Endothelial cell (in vitro differentiated cells): ENCODE measurements at regions not wholly inside any gene's neighbourhood (a gene's known extent, or its start where the extent isn't known, plus 50 kb on each side); places are given as distances from the start of the nearest gene placed in this dataset.

ENCODE experiments used
- DNase-seq: peaks from one replicate; pipeline ENCODE4 v3.0.0; 2021; ENCODE audit warnings: low spot score
- H3K27ac Mint-ChIP-seq: one replicate; pipeline ENCODE4 v1.8.0; 2021; ENCODE audit warnings: mixed read lengths, inconsistent platforms; ENCODE audit not compliant: unreplicated experiment
- H3K27me3 Mint-ChIP-seq: one replicate; pipeline ENCODE4 v1.8.0; 2021; ENCODE audit warnings: mild to moderate bottlenecking, moderate library complexity, mixed read lengths, inconsistent platforms; ENCODE audit not compliant: unreplicated experiment
- H3K36me3 Mint-ChIP-seq: one replicate; pipeline ENCODE4 v1.8.0; 2021; ENCODE audit warnings: mild to moderate bottlenecking, low read depth, mixed read lengths, inconsistent platforms; ENCODE audit not compliant: unreplicated experiment
- H3K4me1 Mint-ChIP-seq: one replicate; pipeline ENCODE4 v1.8.0; 2021; ENCODE audit warnings: mild to moderate bottlenecking, mixed read lengths, inconsistent platforms; ENCODE audit not compliant: unreplicated experiment
- H3K4me3 Mint-ChIP-seq: one replicate; pipeline ENCODE4 v1.8.0; 2021; ENCODE audit warnings: mild to moderate bottlenecking, mixed read lengths, inconsistent platforms; ENCODE audit not compliant: unreplicated experiment
- H3K9me3 Mint-ChIP-seq: one replicate; pipeline ENCODE4 v1.8.0; 2021; ENCODE audit warnings: mixed read lengths, inconsistent platforms; ENCODE audit not compliant: unreplicated experiment
- TF ChIP-seq, protein P1 (sequence below): fragments of 200-600 bp; sonication (generic); IDR thresholded peaks from one replicate; pipeline ENCODE4 v1.5.0; 2021; ENCODE audit warnings: antibody characterized with exemption; ENCODE audit not compliant: unreplicated experiment

DNA sequence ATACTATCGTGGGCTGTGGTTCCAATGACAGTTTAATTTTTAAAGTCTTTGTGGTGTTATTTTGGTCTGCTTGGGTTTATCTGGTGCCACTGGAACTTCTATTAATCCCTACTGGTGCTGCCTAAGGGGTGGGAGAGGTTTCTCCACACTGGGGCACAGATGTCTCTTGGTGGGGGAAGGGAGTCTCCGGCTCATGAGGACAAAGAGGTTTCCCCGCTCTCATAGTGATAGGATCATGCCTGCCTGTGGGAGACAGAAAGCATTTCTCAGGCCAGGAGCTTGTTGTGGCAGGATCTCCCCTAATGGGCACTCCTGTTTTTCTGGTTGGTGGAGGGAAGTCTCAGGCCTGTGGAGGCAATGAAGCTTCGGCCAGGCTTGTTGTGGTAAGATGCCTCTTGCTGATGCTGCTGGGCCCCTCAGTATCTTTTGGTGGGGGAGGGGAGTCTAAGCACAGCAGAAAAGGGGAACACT lies 84.3 kb upstream of the THRB start:
- no peak overlapping the region for H3K4me3 Mint-ChIP-seq
- DNase-seq, result no peak
- peaks cover 4% of the 10 kb centered on the region for H3K4me1 Mint-ChIP-seq
- no peaks in the 10 kb centered on the region for H3K9me3 Mint-ChIP-seq
- H3K27me3 Mint-ChIP-seq, result no peaks in the 10 kb centered on the region
- no peak overlapping the region for H3K27ac Mint-ChIP-seq
- TF ChIP-seq, protein P1, sequence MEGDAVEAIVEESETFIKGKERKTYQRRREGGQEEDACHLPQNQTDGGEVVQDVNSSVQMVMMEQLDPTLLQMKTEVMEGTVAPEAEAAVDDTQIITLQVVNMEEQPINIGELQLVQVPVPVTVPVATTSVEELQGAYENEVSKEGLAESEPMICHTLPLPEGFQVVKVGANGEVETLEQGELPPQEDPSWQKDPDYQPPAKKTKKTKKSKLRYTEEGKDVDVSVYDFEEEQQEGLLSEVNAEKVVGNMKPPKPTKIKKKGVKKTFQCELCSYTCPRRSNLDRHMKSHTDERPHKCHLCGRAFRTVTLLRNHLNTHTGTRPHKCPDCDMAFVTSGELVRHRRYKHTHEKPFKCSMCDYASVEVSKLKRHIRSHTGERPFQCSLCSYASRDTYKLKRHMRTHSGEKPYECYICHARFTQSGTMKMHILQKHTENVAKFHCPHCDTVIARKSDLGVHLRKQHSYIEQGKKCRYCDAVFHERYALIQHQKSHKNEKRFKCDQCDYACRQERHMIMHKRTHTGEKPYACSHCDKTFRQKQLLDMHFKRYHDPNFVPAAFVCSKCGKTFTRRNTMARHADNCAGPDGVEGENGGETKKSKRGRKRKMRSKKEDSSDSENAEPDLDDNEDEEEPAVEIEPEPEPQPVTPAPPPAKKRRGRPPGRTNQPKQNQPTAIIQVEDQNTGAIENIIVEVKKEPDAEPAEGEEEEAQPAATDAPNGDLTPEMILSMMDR, result no peak
- no peaks in the 10 kb centered on the region for H3K36me3 Mint-ChIP-seq

DNA sequence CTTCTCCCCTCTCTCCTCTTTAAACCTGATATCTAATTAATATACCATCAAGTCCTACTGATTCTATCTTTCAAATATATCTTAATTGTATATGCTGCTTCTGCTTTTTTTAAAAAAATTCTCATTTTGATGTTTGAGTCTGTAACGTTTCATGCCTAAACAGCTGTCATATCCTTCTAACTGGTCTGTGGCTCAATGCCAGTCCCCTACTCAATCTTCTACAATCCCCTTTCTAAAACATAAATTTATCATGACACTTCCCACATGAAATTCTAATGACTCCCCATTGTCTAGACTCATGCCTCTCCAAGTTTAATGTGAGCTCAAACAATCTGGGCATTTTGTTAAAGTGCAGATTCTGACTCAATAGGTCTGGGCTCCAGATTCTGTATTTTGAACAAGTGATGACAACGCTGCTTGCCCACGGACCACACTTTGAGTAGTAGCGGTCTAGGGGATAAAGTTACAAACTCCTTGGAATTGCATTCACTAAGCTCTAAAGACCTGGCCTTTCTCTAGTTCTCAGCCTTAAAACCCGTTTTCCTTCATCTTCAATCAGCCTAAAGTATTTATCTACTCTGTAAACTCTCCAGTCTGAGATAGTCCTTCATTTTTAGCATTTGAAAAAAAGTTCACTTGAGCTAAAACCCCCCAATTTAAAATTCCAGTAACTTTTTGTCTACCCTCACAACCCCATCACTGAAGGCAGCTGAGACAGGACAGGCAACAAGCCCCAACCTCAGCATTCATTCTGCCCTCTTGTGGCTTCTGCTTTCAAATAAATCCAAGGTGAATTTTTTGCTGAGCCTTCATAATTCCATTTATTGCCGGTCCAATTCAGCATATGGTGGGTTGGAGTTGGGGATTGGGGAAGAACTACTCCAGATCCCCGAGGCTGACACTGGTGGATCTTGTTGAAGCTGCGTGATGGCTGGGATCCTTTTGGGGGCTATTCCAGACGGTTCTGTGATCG lies 88.1 kb upstream of the THRB start:
- no peak for DNase-seq
- TF ChIP-seq, protein P1, result no peak
- no peaks in the 10 kb centered on the region for H3K27me3 Mint-ChIP-seq

DNA sequence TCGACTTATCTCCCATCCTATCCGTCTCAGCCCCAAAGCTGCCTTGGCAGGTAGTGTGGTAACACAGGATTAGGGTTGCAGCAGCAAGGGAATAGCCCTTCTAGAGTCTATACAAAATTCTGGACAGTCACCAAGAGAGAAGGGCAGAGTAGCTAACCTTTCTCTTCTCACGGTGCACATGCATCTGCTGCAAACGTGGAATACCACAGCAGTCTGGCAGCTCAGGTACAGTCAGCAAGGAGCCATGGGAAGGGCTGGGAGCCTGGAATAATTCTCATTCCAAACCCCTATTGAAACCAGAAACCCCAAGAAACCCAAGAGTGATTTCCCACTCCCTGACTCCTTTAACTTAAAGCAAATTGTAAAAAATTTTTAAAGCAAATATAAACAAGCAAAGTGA lies 92.3 kb upstream of the THRB start:
- H3K4me1 Mint-ChIP-seq, result peaks cover 34% of the 10 kb centered on the region
- DNase-seq, result no peak
- H3K9me3 Mint-ChIP-seq, result no peaks in the 10 kb centered on the region
- TF ChIP-seq, protein P1, result no peak
- H3K36me3 Mint-ChIP-seq, result no peaks in the 10 kb centered on the region
- H3K4me3 Mint-ChIP-seq, result no peak overlapping the region
- H3K27ac Mint-ChIP-seq, result no peak overlapping the region
- peaks cover 1% of the 10 kb centered on the region for H3K27me3 Mint-ChIP-seq

More for the DNA sequence above, 88.1 kb upstream of the THRB start:
- H3K4me3 Mint-ChIP-seq, result no peak overlapping the region
- H3K27ac Mint-ChIP-seq, result no peak overlapping the region
- no peaks in the 10 kb centered on the region for H3K9me3 Mint-ChIP-seq
- no peaks in the 10 kb centered on the region for H3K36me3 Mint-ChIP-seq
- H3K4me1 Mint-ChIP-seq, result peaks cover 9% of the 10 kb centered on the region

DNA sequence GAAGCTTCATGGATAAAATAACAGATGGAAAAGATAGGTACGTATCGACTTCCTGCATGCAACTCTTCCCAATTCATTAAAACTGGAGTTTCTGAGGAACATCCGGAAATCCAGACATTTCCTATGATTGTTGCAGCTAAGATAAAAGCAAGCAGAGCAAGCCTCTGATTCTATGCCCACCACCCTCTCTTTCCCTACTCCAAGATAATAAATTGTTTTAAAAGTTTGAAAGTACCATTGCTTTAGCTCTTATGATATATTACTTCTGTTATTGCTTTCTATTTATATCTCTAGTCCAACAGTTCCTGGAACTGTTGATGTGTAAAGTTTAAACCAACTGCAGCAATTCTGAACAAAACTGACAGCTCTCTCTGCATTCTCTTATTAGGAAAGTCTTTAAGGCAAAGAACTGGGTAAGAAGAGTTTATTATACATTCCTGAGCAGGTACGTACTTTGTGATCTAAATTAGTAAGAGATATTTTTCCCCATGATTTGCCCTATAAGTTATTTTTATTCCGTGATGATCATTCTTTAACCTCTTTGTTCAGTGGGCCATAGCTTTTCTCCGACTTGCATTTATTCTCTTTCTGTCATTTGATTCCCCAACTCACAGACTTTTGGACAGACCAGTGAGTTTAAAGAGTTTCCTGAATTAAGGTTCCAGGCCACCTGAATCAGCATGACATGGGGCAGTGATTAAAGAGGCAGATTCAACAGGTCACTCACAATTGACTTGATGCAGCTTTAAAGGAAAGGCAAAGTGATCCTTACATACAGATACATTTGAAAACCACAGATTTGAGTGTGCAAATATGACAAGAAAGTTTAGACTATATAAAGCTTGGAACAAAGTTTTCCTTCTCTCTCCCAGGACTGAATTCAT lies 94.2 kb upstream of the THRB start:
- H3K4me1 Mint-ChIP-seq, result peaks cover 35% of the 10 kb centered on the region
- peak overlapping the region; percentile 76 for H3K27ac Mint-ChIP-seq
- no peaks in the 10 kb centered on the region for H3K36me3 Mint-ChIP-seq
- no peak for DNase-seq
- H3K27me3 Mint-ChIP-seq, result peaks cover 1% of the 10 kb centered on the region
- no peaks in the 10 kb centered on the region for H3K9me3 Mint-ChIP-seq
- H3K4me3 Mint-ChIP-seq, result no peak overlapping the region
- TF ChIP-seq, protein P1, result no peak
